SKM-1 (cell line): ENCODE measurements at regions not wholly inside any gene's neighbourhood (a gene's known extent, or its start where the extent isn't known, plus 50 kb on each side); places are given as distances from the start of the nearest gene placed in this dataset.

Experiments used
- DNase-seq: peaks from one replicate; lab custom pipeline; 2025; ENCODE audit not compliant: unreplicated experiment; lab: John Stamatoyannopoulos, UW

DNA sequence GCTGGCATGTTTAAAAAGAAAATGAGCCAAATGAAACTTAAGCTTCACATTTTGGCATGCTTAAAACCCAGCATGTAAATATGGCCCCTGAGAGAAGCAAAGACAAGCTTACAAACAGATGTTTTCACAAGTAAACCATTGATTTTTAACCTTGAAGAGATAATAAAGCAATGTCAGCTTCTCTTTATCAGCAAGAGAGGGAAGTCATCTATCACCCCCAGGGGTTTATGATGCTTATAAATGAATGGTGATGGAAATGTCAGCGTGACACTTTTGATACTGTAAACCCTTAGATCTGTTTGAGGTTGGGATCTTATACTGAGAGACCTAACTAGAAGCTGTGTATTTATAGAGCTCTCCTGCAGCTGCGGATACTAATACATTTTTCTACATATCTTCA is 471.3 kb downstream of the PLA2G4A start:
- no peak for DNase-seq

DNA sequence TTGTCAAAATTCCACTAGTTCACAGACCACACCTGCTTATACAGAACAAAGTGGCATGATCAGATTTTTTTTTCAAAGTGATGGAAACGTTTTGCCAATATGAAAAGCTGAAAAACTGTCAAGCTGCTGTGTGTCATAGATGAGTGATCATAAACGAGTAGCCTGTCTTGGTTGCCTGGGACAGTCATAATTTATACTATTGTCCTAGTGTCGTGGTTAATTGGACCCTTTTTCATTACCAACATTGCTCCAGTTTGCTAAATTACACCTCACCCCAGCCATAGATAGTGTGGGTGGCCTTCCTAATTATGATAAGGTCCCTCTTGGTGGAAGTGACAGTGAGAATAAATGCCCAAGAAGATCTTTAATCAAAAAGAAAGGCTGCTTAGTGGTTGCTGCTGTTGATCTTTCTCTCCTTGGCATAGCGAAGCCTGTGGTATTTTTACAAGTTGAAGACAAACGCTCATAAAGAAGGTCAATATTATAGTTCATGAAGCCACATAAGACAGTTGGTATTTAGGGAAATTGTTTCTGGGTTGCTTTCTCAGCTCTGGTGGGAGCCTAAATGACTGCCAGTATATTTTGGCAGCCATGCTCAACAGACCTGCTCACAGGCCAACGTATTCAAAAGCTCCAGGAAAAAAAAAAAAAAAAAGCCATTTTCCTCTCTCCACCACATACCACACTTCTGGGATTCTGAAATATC is 478.1 kb downstream of the PLA2G4A start:
- DNase-seq, result no peak

DNA sequence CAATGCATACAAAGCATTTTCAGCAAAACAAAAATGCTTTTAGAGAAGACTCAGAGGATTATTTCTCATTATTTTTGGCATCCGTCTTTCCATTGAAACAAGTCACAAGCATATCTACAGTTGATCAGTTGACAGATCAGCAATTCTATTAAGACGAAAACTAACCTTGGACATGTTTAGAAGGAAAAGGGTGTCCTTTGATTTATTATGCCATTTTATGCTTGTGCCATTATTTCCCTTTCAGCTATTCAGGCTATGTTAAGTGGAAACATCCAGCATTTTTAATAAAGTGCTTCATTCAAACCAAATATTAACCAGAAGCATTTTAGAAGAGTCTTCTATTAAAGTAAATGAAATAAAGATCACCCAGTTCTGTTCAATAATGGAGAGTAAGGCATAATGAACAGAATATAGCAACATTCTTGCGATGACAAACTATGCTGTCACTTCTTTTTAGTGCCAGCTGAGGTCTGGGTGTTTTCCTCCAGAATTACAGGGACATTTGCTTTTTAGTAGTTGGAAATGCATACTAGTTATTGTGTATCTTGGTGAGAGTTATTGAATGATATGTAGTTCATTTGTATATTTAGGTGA is 481.4 kb downstream of the PLA2G4A start:
- no peak for DNase-seq

DNA sequence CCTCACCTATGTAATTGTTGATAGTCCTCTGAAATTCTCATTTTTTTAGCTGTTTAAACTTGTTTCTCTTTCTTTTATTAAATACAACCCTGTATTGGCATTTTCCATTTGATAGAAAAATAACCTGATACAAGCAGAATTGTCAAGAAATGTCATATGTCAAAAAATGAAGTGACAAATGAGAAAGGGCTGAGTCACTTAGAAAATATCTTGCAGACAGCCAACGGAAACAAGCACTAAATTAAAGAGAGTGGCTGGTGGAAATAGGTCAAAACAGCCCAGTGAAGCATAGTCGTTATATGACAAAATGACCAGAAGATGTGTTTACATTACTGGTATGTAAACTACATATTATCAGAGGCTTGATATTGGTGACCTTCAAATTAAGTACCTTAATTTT is 484.4 kb downstream of the PLA2G4A start:
- no peak for DNase-seq

DNA sequence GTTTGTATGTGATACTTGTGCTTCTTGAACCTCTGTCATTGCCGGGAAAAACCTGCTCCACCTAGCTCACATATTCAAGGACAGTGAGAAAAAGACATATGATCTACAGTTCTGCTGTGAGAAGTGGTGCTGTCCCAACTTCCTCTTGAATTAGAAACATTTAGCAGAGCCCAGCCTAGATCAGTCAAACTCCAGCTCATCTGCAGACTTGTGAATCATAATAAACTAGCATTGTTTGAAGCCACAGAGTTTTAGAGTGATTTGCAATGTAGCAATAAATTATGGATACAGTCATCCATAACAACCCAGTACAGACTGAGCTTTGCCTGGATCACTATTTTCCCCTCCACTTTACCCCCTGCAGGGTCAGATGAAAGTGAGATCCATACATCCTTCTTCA is 497.8 kb downstream of the PLA2G4A start:
- DNase-seq, result no peak

DNA sequence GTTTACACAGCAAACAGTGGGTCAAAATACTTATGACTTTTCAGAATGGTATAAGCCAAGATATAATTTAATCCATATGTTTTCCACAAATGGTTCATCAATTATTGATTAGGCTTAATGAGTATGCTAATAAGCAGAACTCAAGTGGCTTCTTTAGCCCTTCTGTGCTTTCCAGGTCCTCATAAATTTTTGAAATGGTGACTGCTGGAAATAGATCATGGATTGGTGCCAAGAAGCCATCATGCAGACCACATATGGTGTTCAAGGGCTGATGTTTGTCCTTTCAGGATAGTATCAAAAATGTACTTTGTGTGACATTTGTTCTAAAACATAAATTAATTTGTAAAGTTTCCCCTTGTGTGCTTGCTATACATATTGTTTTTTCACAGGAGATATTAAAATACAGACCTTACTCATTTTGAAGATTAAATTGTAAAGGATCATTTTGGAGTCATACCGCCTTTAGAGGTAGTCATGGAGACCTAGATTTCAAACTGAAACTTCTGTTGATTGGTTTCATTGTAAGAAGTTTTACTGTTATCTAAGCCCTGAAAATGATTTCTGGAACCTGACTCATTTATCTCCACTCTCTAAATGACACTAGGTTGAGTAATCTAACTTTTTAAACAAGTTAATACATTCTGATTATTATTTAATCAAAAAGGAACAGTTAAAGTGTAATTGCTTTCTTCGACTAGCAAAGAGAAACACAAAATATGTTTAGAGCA is 507.9 kb downstream of the PLA2G4A start:
- no peak for DNase-seq

DNA sequence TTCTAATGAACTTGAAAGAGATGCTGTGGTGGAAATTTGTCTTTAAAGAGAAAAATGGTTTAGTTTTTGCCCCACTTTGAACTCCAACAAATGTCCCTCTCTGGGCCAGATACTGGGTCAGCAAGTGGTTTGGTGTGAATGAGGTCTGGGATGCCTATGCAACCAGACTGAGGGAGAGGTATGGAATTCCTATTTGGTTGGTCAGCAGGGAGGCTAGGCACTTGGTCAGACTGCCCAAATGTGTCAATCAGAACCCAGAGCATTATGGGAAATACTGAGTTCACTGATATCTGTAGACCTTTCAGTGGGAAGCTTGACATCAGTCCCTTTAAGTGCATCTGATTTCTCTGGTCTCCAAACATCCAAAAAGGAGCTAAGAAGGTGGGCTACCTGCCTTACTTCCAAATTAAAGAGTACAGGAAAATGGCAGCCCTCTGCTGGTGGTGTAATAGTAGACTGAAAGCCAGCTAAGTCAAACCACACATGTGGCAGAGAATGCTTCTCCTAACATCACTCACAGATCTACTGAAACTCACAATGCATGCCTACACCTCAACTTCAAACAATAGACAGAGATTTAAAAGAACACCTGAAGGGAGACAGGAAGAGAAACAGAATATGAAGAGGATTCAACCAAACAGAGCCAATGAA is 510.1 kb downstream of the PLA2G4A start:
- no peak for DNase-seq

DNA sequence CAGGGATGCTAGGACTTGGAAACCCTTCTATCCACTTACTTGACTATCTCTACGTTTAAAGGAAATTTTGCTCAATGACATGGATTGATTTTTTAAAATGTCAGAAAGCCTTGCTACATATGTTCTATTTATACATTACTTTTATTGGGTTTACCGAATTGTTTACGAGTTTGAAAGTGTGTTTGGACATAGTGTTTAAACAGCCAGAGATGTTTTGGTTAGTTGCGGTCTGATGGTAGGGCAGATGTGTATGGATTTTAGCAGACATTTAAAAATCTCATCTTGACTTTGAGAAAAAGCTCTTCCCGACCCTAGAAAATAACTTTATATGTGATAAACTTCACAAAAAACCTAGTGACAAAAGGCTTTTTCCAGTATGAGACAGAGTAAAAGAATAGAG is 513.7 kb downstream of the PLA2G4A start:
- no peak for DNase-seq

DNA sequence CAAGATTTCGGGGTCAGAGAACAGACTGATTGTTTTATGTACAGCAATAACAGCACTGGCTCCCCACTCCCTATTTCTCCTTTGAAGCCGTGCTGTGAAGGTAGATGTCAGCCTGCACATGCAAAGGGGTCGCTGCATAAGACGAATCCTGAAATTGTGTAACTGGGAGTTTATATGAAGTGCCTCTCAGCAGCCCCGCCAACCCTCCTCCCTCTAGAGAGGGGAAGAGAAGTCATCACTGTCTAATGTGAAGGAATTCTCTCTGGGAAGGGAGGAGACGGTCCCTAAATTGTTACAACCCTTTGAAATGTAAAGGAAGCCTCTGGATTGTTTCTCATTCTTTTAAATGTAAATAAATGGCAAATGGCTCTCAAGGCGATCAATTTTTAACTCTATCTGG is 545.3 kb downstream of the PLA2G4A start:
- no peak for DNase-seq

DNA sequence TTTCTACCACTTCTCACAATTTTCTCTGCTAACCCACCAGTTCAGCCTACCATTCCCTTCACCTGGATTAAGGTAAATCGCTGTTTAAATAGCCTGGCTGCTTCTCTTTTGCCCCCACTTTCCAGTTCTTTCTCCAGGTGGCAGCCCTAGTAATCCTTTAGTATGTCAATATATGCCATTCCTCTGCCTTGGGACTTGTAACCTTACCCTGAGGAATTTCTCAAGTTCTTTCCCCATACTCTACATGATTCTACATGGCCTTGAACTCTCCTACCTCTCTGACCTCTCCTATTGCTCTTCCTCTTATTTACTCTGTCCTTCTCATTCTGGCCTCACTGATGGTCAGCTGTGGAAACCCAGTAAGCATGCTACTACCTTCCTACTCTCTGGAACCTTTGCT is 546.0 kb downstream of the PLA2G4A start:
- no peak for DNase-seq

DNA sequence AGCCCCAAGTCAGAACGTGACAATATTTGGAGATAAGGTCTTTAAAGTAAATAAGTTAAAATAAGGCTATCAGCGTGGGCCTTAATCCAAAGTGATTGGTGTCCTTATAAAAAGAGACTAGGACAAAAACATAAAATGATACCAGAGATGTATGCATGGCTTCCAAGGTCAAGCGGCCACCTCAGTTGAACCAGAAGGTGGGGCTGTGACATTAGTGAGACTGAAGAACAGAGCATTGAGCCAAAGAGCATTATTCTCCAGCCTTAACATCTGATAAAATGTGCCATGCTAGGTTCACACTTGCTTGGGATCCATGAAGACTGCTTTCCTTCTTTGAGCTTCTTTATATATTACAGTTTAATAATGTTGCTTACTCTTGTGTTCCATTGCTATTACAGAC is 554.6 kb downstream of the PLA2G4A start:
- no peak for DNase-seq

DNA sequence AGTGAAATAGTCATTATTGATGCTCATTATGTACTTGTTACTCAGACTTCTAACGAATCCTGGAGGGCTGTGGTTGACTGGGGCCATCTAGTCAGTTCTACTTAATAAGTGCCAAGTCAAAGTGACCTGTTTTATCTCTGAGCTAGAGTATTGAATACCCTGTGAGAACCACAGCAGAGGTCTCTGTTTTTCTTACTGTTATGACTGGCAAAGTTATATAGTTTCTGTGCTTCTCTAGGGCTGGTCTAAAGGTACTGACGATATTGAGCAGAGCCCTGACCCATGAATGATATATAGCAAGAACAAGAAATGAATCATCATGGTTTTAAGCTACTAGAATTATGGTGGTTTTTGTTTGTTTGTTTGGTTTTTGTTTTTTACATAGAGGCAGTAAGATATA is 555.8 kb downstream of the PLA2G4A start:
- no peak for DNase-seq

DNA sequence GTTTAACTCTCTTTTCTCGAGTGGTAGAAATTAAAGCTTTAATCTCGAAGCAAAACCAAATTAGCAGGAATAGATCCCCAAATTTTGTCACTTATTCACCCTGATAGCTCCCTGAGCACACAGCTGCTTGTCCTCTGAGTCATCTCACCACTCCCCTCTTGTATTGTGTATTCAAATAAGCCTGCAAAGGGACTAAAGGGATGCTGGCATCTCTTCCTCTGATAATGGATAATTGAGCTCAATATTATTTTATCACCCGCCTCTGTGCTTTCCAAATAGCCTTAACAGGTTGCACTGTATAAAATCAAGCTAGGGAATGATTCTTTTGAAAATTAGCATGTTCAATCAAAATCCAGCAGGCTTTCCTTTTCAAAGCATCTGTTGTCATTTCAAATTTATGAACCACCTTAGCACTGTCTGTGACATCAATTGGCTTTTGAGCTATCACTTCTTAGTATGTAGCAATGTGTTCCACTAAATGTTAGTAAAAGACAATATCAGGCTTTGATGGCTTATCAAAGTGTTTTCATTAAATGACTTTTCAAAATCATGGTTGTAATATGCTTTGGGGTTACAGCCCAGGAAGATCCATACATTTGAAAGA is 561.6 kb downstream of the PLA2G4A start:
- no peak for DNase-seq

DNA sequence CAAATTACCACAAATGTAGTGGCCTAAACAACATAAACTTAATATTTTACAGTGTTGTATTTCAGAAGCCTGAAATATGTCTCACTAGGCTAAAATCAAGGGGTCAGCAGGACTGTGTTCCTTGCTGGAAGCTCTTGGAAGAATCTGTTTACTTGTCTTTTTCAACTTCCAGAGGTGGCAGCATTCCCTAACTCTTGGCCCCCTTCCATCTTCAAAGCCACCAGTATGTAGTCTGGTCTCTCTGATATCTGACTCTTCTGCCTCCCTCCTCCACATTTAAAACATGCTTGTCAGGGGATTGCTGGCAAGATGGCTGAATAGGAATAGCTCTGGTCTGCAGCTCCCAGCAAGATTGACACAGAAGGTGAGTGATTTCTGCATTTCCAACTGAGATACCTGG is 567.5 kb downstream of the PLA2G4A start:
- no peak for DNase-seq

DNA sequence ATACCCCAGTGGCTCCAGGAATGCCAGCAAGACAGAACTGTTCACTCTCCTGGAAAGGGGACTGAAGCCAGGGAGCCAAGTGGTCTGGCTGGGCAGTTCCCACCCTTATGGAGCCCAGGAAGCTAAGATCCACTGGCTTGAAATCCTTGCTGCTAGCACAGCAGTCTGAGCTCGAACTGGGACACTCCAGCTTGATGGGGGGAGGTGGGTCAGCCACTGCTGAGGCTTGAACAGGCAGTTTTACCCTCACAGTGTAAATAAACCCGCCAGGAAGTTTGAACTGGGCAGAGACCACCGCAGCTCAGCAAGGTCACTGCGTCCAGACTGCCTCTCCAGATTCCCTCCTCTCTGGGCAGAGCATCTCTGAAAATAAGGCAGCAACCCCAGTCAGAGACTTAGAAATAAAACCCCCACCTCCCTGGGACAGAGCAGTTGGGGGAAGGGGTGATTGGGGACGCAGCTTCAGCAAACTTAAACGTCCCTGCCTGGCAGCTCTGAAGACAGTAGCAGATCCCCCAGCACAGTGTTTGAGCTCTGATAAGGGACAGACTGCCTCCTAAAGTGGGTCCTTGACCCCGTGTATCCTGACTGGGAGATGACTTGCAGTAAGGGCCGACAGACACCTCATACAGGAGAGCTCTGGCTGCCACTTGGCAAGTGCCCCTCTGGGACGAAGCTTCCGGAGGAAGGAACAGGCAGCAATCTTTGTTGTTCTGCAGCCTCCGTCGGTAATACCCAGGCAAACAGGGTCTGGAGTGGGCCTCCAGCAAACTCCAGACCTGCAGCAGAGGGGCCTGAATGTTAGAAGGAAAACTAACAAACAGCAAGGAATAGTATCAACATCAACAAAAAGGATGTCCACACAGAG is 568.4 kb downstream of the PLA2G4A start:
- DNase-seq, result no peak

DNA sequence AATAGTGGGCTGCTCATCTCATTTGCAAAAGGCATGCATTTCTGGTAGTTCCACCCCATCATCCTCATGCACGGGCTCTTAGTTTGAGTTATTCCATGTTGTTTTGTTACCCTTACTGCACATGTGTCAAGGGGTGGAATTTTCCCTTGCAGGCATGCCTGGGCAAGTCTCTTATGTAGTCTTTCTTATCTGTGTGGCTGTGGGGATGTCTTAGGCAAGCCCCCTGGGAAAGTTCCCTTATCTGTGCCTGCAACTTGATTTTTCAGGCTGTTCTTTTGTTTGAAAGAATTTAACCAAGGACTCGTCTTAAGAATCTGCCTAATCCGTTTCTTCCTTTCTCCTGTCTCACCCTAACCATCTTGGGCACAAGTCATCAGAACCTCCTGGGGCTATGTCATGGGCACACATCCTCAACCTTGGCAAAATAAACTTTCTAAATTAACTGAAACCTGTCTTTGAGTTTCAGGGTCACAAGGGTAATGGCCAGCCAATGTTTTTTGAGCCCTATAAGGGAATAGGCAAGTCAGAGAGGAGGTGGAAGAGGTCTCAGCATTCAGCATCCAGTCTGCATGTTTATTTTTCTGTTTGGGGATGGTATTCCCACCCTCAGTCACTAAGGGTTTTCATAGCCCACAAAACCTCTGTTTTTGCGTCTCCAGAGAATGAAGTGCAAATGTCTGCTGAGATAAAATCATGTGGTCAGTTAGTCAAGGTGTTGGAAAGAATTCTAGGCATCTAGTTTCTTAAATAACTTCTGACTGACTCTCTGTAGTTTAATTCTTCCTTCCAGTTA is 579.7 kb downstream of the PLA2G4A start:
- no peak for DNase-seq

DNA sequence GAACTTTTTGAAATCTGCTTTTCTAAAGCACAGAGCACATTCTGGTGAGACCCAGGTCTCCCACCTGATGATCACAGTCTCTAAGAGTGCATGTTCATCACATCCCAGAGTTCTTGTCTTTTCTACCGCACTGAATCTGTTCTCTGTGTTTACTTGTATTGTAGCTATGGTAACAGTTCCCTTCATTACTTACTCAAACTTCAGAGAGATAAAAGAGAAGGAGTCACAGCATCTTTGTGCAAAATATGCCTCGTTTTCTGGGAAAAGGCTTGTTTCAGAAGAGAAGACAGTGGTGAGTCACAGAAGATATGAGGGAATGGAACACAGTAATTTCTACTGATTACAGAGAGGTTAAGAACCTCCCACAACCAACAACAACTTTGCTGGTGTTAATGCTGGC is 580.6 kb downstream of the PLA2G4A start:
- no peak for DNase-seq

DNA sequence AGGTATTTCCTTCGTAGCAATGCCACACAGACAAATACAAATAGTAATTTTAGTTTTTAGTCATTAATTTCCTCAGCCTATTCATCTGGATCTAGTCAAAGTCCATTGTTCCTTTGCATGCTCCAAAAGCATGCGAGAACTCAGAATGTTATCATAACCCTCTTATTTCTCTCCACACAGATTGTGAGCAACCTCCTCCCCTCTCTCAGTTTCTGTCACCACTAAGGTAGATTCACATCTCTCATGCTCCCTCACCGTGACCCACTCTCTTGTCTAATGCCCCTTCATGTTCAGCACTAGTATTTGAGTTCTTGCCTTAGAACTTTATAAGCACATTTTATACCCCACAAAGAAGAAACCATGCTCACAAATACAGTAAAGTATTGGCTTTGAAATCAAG is 582.4 kb downstream of the PLA2G4A start:
- DNase-seq, result no peak

DNA sequence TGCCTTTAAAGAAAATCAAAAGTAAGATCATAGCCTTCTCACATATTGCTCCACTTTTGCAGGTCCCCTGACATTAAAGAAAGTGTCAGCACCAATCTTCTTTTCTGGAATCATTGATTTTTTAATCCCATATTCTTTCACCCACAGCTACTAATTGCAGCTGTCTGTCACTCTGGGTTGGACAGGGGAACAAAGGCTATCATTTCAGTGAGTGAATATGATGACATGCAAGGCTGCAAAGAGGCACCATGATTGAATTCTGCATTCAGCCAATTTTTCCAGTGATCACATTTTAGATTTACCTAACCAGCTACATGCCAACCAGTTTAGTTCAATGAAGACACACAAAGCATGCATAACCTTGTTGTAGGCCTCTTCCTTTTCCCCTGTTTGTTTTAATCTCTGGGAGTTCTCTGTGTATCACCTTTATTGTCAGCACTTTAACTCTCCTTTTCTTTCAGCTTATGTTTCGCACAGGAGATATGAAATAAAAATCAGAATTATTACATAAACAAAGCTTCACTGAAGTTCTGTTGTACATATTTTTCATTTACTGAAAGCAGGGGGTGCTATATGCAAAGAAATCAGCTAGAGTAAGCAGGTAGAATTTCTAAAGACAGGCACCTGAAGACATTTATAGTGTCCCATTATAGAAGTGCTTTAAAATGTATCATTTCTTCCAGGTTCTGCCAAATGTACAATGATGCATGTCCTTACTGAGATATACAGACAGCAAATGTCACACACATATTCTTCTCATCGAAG is 584.8 kb downstream of the PLA2G4A start:
- no peak for DNase-seq
